Memory B cell (primary cell): ENCODE measurements at regions not wholly inside any gene's neighbourhood (a gene's known extent, or its start where the extent isn't known, plus 50 kb on each side); places are given as distances from the start of the nearest gene placed in this dataset.

Experiments used
- ATAC-seq: fragments of 150-1000 bp; cut with Tn5 transposase; 2 replicates; pipeline ENCODE4 v1.10.0; 2021; ENCODE audit warnings: low read depth, mild to moderate bottlenecking, moderate library complexity
- DNase-seq, 2 donors: peaks; one replicate each; pipeline ENCODE4 v3.0.0; 2022; ENCODE audit warnings: low spot score in 2 of 2
- H3K27ac Mint-ChIP-seq: one replicate; pipeline ENCODE4 v1.8.0; 2022; ENCODE audit warnings: mild to moderate bottlenecking, moderate library complexity, mixed read lengths
- H3K27me3 Mint-ChIP-seq: one replicate; pipeline ENCODE4 v1.8.0; 2022; ENCODE audit warnings: mixed read lengths
- H3K36me3 Mint-ChIP-seq: one replicate; pipeline ENCODE4 v1.8.0; 2022; ENCODE audit warnings: mild to moderate bottlenecking, mixed read lengths
- H3K4me1 Mint-ChIP-seq: one replicate; pipeline ENCODE4 v1.8.0; 2022; ENCODE audit warnings: mixed read lengths
- H3K4me3 Mint-ChIP-seq: one replicate; pipeline ENCODE4 v1.8.0; 2022; ENCODE audit warnings: mild to moderate bottlenecking, moderate library complexity, mixed read lengths
- H3K9me3 Mint-ChIP-seq: one replicate; pipeline ENCODE4 v1.8.0; 2022; ENCODE audit warnings: mixed read lengths

GRCh38 chr15:69523010-69524001, 70.7 kb downstream of the RPLP1 start:
- Mint-ChIP-seq H3K27ac (no peak overlapping the region), H3K36me3 (no peaks in the 10 kb centered on the region), H3K4me3 (no peak overlapping the region), H3K9me3 (no peaks in the 10 kb centered on the region), H3K27me3 (peaks cover 9% of the 10 kb centered on the region), H3K4me1 (peaks cover 5% of the 10 kb centered on the region)
- ATAC-seq (peak; percentile 35), DNase-seq (peak; percentile 37 to 42)

GRCh38 chr15:69524296-69524695, 71.7 kb downstream of the RPLP1 start:
- Mint-ChIP-seq H3K27ac (no peak overlapping the region), H3K27me3 (peaks cover 9% of the 10 kb centered on the region), H3K36me3 (no peaks in the 10 kb centered on the region), H3K4me3 (no peak overlapping the region), H3K4me1 (peaks cover 5% of the 10 kb centered on the region), H3K9me3 (no peaks in the 10 kb centered on the region)
- DNase-seq (no peak), ATAC-seq (no peak)

GRCh38 chr15:69524814-69525213, 72.2 kb downstream of the RPLP1 start:
- ATAC-seq: no peak
- H3K27me3 Mint-ChIP-seq: peaks cover 8% of the 10 kb centered on the region
- H3K4me1 Mint-ChIP-seq: peaks cover 5% of the 10 kb centered on the region
- no peaks in the 10 kb centered on the region for H3K36me3 Mint-ChIP-seq
- no peak overlapping the region for H3K27ac Mint-ChIP-seq
- no peaks in the 10 kb centered on the region for H3K9me3 Mint-ChIP-seq
- no peak overlapping the region for H3K4me3 Mint-ChIP-seq
- no peak for DNase-seq

GRCh38 chr15:69525543-69525942, 72.9 kb downstream of the RPLP1 start:
- Mint-ChIP-seq H3K27ac (no peak overlapping the region), H3K4me3 (no peak overlapping the region), H3K4me1 (peaks cover 5% of the 10 kb centered on the region), H3K27me3 (peaks cover 6% of the 10 kb centered on the region), H3K9me3 (no peaks in the 10 kb centered on the region), H3K36me3 (no peaks in the 10 kb centered on the region)
- no peak for DNase-seq
- no peak for ATAC-seq

GRCh38 chr15:69526081-69527061, 73.8 kb downstream of the RPLP1 start:
- DNase-seq (no peak), ATAC-seq (no peak)
- Mint-ChIP-seq H3K36me3 (no peaks in the 10 kb centered on the region), H3K27me3 (peaks cover 4% of the 10 kb centered on the region), H3K4me1 (peaks cover 5% of the 10 kb centered on the region), H3K4me3 (no peak overlapping the region), H3K27ac (no peak overlapping the region), H3K9me3 (no peaks in the 10 kb centered on the region)

- no peak overlapping the region for H3K4me3 Mint-ChIP-seq
- peaks cover 4% of the 10 kb centered on the region for H3K27me3 Mint-ChIP-seq
- H3K27ac Mint-ChIP-seq: no peak overlapping the region
- ATAC-seq (no peak), DNase-seq (no peak)
- no peaks in the 10 kb centered on the region for H3K9me3 Mint-ChIP-seq
- H3K4me1 Mint-ChIP-seq: no peaks in the 10 kb centered on the region
- no peaks in the 10 kb centered on the region for H3K36me3 Mint-ChIP-seq
These were observed 76.5 kb downstream of the RPLP1 start for GRCh38 chr15:69529141-69529540.

GRCh38 chr15:69529961-69530633, 77.5 kb downstream of the RPLP1 start:
- no peak overlapping the region for H3K4me3 Mint-ChIP-seq
- no peaks in the 10 kb centered on the region for H3K9me3 Mint-ChIP-seq
- DNase-seq (no peak), ATAC-seq (no peak)
- H3K4me1 Mint-ChIP-seq: no peaks in the 10 kb centered on the region
- peaks cover 4% of the 10 kb centered on the region for H3K27me3 Mint-ChIP-seq
- H3K36me3 Mint-ChIP-seq: no peaks in the 10 kb centered on the region
- no peak overlapping the region for H3K27ac Mint-ChIP-seq

GRCh38 chr15:69530991-69531664, 78.5 kb downstream of the RPLP1 start:
- Mint-ChIP-seq H3K4me3 (no peak overlapping the region), H3K9me3 (no peaks in the 10 kb centered on the region), H3K27me3 (peaks cover 1% of the 10 kb centered on the region), H3K4me1 (no peaks in the 10 kb centered on the region), H3K27ac (no peak overlapping the region), H3K36me3 (no peaks in the 10 kb centered on the region)
- DNase-seq (no peak), ATAC-seq (no peak)

- peaks cover 1% of the 10 kb centered on the region for H3K27me3 Mint-ChIP-seq
- no peaks in the 10 kb centered on the region for H3K36me3 Mint-ChIP-seq
- H3K4me3 Mint-ChIP-seq: no peak overlapping the region
- no peaks in the 10 kb centered on the region for H3K4me1 Mint-ChIP-seq
- no peak for DNase-seq
- no peaks in the 10 kb centered on the region for H3K9me3 Mint-ChIP-seq
- no peak for ATAC-seq
- no peak overlapping the region for H3K27ac Mint-ChIP-seq
These were observed 79.0 kb downstream of the RPLP1 start for GRCh38 chr15:69531665-69532027.

GRCh38 chr15:69532066-69532465, 79.4 kb downstream of the RPLP1 start:
- no peak for DNase-seq
- no peak overlapping the region for H3K27ac Mint-ChIP-seq
- no peaks in the 10 kb centered on the region for H3K36me3 Mint-ChIP-seq
- no peak for ATAC-seq
- no peaks in the 10 kb centered on the region for H3K9me3 Mint-ChIP-seq
- H3K4me3 Mint-ChIP-seq: no peak overlapping the region
- no peaks in the 10 kb centered on the region for H3K4me1 Mint-ChIP-seq
- peaks cover 1% of the 10 kb centered on the region for H3K27me3 Mint-ChIP-seq

- no peaks in the 10 kb centered on the region for H3K4me1 Mint-ChIP-seq
- no peak for ATAC-seq
- no peak for DNase-seq
- no peak overlapping the region for H3K4me3 Mint-ChIP-seq
- no peaks in the 10 kb centered on the region for H3K36me3 Mint-ChIP-seq
- H3K9me3 Mint-ChIP-seq: no peaks in the 10 kb centered on the region
- H3K27ac Mint-ChIP-seq: no peak overlapping the region
- H3K27me3 Mint-ChIP-seq: peaks cover 1% of the 10 kb centered on the region
These were observed 80.2 kb downstream of the RPLP1 start for GRCh38 chr15:69532856-69533255.

GRCh38 chr15:69533522-69533921, 80.9 kb downstream of the RPLP1 start:
- Mint-ChIP-seq H3K27me3 (peaks cover 1% of the 10 kb centered on the region), H3K9me3 (no peaks in the 10 kb centered on the region), H3K4me3 (no peak overlapping the region), H3K36me3 (no peaks in the 10 kb centered on the region), H3K27ac (no peak overlapping the region), H3K4me1 (no peaks in the 10 kb centered on the region)
- ATAC-seq: no peak
- no peak for DNase-seq

GRCh38 chr15:69535101-69535638, 82.6 kb downstream of the RPLP1 start:
- H3K27ac Mint-ChIP-seq: no peak overlapping the region
- H3K4me1 Mint-ChIP-seq: no peaks in the 10 kb centered on the region
- H3K36me3 Mint-ChIP-seq: no peaks in the 10 kb centered on the region
- no peaks in the 10 kb centered on the region for H3K9me3 Mint-ChIP-seq
- H3K4me3 Mint-ChIP-seq: no peak overlapping the region
- H3K27me3 Mint-ChIP-seq: peaks cover 3% of the 10 kb centered on the region
- DNase-seq: no peak
- no peak for ATAC-seq
